Activated naive CD4-positive, alpha-beta T cell treated with anti-CD3 and anti-CD28 coated beads, Interleukin-2, amount 50 U/mL, for 16 hours (primary cell): ENCODE measurements at regions not wholly inside any gene's neighbourhood (a gene's known extent, or its start where the extent isn't known, plus 50 kb on each side); places are given as distances from the start of the nearest gene placed in this dataset.

Source experiments
- DNase-seq: peaks from one replicate; pipeline ENCODE4 v3.0.0-alpha.2; 2020

DNA sequence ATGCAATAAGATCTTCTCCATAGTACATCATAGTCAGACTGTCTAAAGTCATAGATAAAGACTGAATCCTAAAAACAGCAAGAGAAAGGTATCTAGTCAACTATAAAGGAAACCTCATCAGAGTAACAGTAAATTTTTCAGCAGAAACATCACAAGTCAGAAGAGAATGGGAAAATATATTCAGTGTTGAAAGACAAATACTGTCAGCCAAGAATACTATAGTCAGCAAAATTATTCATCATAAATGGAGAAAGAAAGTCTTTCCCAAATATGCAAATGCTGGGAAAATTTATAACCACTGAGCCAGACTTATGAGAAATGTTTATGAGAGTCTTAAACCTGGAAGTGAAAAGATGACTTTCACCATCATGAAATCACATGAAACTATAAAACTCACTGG is 136.7 kb downstream of the KDR start:
- DNase-seq, result no peak

DNA sequence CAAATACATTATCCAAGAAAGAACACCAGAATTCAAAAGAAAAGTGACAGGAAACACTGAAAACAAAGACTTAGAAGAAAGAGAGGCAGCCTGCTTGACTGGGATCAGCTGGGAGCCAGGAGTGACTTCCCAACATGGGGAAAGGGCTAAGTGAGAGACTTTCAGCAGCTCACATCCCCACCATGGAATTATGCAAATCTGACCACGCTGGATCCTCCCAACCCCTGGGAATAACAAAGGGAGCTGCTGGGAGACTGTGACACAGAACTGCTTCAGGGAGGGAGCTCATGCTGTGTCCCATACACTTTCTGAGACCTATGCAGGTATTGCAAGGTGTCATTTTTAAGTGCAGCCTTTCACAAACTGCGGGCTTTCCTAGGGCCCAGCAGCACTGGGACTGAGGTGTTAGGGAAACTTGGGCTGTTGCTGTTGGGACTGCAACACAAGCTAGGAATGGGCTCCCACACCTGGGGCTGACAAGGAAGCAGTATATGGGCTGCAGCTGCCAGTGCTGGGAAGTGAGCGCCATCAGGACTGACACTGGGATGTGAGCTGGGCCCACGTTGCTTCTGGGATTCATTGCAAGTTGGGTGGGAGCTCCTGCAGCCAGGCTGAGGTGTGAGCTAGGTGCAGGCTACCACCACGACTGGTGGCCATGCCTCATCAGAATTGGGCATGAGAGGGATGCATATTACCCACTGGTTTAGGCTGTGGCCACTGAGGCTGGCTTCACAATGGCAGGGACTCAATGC is 139.1 kb downstream of the KDR start:
- no peak for DNase-seq

DNA sequence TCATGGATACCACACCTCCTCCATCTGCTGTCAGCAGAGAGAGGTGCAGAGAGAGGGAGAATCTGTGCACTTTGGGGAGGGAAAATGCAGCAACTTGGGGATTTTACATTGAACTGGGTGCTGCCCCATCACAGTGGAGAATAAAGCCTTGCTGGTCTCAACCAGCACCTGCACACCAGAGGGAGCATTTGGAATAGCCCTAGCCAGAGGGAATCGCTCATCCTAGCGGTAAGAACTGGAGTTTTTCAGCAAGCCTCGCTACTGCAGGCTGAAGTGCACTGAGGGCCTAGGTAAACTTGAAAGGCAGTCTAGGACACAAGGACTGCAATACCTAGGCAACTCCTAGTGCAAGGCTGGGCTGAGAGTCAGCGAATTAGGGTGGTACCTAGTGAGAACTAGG is 148.7 kb downstream of the KDR start:
- DNase-seq, result no peak

DNA sequence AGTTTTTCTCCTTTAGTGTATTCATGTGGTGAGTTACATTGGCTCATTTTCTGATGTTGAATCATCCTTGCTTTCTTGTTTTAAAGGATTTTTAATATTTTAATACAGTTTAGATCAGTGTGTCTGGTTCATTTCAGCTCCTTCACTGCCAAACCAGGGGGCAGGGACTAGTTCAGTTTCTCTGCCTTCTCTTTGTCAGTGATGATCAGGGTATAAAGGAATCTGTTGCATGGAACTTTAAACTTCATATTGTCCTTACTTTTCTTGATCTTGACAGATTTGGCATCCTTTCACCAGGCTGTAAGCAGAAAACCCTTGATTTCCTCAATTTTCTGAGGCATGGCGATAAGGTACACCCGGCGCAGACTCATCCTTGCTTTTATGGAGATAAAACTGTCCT is 149.4 kb downstream of the KDR start:
- DNase-seq, result no peak

DNA sequence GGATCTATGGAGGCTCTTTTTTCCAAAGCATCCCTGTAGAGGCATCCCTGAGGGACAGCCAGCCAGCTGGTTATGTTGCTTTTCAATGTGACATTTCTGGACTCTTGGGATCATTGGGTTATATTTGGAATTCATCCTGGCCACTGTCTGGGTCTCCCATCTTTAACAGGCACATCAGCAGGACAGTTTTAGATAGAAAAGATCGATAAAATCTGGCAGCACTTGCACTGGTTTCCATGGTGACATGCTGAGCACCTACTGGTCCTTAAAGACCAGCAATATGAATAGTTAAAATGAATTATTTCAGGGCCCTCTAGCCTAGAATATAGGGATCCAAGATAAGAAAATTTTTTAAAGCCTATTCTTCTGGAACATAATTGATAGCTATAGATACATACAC is 151.6 kb downstream of the KDR start:
- no peak for DNase-seq

DNA sequence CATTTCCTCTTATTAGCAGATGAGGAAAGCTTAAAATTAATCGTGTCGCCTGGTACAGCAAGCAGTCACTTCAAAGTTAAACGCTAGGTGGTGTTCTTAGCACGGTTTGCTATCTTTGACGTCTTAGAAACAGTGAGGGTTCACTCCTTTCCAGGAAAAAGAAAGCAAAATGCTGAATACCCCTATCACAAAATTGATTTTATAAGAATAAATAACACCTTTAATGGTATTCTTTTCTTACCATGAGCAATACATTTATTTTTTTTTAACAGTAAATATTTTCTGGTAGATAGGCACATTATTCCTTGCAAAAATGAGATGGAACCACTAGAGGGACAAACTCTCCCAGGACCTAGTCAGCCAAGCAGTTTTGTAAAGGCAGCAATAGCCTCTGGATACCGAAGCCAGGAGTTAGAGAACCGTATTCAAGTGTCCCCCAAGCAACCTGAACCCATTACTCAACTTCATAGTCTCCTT is 153.9 kb downstream of the KDR start:
- DNase-seq, result no peak

DNA sequence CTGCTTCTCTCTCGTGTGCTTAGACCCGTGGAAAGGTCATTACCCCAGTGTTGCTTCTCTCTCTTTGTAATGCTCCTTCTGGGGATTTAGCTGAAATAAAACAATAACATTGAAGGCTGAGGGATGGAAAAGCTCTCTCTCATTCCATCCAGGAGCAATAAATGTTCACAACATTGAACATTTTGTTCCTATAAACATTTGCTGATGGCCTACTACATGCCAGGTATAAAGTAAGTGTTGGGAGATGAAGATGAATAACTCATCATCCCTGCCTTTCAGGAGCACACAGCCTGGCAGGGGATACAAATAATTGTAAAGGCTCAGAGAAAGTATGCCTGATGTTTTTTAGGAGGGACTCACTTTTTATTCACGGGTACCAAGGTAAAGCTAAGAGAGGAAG is 158.1 kb downstream of the KDR start:
- no peak for DNase-seq

DNA sequence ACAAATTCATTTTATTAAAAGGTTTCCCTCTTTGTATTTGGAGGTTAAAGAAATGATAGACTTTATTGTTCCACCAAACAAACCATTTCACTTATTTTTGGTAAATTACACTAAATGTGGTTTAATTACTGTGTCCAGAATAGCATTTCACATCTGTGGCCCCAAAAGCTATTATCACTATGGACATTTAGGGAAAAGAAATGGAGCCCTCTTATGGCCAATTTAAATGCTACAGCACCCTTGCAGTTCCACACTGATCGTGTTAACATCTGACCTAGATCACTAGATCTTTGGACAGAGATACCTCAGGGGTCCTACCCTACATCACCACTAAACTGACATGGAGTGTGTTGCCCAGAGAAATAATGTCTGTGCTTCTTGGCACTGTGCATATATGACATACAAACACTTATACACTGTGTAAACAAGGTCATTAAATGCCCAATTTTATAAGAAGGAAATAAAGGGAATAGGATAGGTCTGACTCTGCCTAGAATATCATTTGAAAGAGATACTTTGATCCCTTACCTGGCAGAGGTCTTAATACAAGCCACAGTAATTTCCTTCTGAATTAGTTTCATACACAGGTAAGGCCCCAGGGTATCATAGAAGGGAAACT is 163.9 kb downstream of the KDR start:
- no peak for DNase-seq

DNA sequence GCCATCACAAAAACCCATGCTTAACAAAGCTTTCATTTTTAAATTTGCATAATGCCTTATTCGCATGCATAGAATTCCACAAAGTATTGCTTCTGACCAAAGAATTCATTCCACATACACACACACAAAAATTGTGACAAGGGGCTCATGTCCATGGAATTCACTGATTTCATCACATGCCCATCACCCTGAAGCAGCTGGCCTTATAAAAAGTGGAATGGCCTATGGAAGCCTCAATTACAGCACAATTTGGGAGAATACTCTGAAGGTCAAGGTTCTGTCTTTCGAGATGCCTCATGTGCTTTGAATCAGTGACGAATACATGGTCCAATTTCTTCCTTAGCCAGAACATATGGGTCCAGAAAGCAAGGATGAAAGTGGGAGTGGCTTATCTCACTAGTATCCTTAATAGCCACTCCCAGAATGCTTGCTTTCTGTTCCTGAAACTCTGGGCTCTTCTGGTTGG is 165.7 kb downstream of the KDR start:
- DNase-seq, result no peak

DNA sequence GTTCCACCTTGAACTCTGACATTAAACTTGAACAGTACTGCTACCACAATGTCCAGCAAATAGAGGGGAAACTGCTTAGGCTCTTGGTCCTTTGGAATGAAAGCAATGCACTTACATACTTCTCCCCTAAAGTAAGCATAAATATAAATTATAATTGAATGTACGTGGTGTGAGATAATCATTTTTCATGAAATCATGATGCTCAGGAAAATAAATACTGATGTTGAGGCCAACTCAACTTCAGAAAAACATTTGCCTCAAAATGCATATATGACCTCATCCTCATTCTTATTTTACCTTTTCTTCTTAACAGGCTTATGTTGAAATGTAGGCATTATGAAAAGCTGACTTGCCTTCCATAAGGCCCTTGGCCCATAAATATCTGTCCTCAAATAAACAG is 166.3 kb downstream of the KDR start:
- no peak for DNase-seq

DNA sequence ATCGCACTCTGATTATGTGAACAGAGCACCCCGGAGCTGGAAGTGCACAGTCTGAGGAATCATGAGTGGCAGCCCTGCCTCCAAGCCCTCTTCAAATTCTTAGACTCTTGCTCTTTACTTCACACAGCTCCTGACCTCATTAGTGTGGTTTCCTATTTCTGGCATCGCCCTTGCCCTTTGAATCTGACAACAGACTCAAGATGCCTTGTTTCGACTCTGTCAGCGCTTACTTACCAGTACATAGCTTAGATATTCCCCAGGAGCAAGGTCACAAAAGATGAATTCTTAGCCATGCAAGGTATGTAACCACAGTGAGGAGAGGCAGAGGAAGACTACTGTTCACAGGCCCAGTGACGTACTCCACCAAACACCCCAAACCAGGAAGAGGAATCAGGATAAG is 167.2 kb downstream of the KDR start:
- DNase-seq, result no peak

DNA sequence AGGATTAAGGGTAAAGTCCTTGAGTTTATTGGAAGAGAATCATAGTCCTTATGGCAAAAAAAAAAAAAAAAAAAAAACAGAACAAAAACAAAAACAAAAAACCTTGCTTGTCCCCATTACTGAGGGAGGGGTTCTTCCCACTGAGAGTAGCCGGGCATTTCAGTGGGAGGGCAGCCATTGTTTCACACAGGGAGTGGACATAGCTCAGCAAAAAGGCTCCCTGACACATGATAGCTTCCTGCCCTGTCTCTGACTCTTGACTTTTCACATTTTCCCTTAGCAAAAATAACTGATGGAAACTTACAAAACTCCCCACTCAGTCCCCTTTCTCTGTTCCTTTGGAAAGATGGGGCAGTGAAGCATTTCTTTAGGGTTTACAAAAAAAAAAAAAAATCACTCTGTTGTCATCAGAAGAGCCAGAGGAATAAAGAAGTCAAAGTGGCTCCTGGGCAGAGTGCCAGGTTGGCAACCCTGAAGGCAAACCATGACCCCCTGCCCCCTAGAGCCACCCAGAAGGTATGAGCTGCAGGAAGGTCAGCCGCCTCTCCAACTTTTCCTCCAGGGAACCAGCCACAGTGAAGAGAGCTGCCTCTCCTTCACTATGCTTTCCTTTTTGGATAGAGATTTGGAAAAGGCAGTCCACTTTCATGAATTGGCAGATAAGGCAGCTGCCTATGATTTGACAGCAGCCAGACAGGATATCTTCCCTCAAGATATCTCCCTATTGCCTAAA is 170.6 kb downstream of the KDR start:
- no peak for DNase-seq

DNA sequence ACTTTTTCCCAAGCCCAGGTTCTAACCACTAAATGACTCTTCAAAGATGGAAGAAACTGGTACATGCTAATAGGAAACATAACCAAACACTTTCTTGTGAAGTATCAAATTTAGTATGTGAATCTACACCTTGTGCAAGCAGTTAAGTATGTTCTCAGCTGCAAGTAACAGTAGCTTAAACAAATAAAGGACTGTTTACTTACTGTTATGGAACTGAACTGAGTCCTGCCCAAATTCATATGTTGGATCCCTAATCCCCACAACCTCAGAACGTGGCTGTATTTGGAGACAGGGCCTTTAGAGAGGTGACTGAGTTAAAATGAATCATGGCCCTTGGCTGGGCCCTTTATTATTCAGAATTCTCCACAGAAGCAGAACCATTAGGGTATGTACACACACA is 178.7 kb downstream of the KDR start:
- DNase-seq, result no peak

DNA sequence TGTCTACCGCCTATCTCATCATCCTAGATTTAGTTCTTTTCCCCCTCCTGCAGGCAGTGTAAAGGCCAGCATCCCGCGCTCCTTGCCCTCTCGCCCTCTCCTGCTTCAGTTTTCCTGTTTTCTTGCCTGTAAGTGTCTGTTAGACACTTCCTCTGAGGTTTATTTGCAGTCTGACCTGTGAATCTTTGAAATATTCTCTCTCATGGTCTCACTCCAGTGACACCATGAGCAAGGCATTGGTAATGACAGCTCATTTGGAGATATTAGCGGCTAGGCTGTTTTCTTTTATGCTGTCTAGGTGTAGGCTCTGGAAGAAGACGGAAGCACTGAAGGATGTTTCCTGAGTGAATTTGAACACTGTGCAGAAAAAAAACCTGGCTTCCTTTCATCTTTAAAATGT is 179.6 kb downstream of the KDR start:
- DNase-seq, result no peak

DNA sequence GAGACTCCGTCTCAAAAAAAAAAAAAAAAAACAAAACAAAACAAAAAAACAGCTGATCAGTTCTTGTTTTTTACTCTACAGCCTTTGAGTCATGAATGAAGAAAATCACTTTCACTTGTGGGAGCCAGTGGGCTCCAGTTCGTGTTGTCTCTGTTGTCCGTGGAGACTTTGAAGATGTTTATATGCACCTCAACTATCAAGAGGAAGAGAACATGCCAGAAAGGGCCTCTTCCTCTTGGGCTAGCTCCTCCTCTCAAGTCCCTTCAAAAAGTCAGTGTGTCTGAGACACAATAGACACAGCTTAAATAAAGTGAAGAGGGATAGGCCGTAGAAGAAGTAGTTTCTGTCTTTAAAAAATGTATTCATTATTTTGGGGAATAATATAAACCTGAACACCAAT is 182.7 kb downstream of the KDR start:
- peak; percentile 38 for DNase-seq

DNA sequence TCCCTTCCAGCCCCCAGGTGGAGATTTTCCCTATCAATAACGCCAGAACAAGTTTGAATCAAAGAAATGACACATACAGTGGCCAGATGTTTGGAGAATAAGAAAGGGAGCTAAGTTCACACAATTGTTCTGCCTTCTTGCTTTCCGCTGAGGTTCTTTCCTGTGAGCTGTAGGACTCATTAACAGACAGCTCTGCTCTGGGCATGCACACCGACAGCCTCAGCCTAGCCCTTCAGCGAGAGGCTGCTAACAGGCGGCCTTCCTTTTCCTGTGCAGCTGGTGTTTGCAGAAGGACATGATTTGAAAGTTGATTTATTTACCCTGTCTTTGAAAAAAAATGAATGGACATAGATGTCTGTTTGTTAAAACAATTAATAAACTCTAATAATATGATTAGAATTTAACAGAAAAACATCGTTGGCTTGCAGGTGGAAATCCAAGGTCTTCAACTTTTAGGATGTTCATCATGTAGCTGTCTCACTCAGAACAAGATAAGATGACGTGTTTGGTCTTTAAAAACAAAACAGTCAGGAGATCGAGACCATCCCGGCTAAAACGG is 183.3 kb downstream of the KDR start:
- peak; percentile 36 for DNase-seq

DNA sequence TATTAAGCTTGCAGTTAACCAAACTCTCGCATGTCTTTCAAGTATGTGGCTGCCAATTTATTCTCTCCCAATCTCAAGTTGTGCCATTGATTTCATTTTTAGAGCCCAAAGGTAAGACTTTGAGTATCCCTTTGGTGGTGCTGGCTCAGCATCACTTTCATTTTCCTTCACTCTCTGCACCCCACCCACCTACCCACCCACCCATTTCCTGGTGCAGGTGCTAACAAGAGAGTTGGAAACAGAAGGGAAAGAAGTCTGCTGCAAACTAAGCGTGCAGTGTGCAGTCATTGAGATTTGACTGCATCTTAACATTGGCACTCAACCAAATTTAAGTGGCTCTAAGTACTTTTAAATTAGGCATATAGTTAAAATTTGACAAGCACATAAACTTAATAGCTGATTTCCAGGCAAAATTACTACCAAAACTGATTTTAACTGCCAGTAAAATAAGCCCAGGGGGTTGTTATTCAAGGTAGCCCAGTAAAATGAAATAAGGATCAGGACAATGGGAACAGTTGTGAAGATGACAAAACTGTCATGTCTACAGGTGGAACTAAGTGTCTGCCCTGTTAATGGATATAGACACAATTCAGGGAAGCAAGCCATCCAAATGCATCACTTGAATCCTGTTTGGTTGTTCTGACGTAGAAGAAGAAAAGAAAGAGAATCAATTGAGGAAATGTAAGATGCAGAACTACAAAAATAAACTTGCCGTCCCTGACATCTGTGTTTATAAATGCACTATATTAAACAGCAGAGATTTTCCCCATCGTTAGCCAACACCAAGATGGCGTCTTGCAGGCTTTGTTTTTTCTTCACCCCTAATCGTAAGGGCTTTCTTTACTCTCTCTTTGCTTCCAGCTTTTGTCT is 184.2 kb downstream of the KDR start:
- DNase-seq, result peak; percentile 72

DNA sequence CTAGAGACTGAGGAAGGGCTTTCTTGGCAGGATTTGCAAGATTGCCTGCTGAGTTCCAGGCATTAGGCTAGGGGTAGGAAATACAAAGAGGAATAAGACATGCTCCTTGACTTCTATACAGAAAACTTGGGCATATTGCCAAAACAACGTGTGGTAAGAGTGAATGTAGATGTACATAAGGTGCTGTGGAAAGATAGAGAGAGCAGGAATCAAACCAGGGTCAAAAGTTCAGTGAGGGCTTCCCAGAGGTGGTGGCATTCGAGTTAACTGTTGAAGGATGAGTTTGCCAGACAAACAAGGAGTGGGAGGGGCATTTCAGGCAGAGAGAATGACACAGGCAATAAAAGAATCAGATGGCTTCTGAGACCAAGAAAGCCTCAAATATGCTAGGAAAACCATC is 187.9 kb downstream of the KDR start:
- no peak for DNase-seq

DNA sequence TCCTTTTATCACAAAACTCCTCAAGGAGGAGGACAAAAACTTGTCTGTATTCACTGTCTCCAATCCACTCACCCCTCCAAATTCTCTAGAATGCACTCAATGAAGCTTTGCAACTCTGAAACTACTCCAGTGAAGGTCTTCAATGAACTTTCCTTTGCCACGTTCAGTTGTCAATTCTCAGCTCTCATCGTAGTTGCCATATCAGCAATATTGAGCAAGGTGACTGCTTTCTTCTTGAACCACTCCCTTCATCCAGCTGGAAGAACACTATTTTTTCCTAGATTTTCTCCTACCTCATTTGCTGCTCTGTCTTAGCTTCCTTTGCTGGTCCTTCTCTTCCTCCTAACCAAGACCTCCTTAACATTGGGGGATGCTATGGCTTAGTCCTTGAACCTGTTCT is 191.8 kb downstream of the KDR start:
- no peak for DNase-seq

DNA sequence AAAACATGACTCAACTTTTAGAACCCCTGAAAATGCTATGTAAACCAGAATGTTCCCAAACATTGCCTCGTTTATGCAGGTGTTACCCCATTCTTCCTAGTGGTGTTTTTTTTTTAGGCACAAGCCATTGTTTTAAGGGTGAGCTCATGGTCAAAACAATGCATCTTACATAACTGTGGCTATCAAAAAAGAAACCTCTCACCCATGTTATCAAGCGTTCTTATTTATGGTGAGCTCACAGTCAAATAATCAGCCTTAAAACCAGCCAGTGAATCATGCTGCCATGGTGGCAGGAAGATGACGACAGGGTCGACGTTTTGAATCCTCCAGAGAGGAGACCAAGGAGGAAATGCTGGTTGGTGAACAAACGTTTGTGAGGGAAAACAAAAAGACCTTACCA is 195.2 kb downstream of the KDR start:
- DNase-seq, result no peak

DNA sequence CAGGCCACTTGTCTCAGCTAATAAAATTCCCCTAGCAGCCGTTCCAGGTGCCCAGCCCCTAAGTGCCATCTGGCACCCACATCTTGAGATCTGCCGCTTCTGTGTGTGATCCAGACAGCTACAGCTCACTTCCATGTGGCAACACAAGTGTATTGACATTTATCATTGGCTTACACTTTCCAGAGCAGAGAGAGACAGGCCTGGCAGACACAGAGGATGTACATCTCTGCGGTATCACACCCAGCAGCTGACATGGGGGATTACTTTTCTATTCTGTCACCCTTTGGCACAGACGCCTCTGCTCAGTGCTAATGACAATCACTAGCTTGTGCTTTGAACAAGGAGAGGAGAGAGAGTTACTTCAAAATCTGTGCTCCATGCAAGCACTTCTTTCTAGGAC is 195.9 kb downstream of the KDR start:
- no peak for DNase-seq

DNA sequence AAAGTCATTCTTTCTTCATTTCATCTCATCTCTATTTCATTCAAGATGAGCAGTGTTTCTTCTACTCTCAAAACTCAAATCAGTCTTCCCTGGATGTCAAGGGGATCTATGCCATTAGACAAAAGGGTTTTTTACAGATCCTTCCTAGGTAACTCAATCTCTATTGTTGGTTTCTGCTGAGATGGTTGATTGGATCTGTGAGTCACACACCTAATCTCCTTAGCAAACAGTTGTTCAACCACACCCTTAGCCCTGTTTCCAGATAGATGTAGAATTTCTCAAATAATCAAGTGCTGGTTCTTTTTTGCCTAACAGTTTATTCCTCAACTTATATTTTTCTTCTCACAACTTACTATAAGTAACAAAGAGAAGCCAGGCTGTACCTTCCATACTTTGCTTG is 200.5 kb downstream of the KDR start:
- no peak for DNase-seq

DNA sequence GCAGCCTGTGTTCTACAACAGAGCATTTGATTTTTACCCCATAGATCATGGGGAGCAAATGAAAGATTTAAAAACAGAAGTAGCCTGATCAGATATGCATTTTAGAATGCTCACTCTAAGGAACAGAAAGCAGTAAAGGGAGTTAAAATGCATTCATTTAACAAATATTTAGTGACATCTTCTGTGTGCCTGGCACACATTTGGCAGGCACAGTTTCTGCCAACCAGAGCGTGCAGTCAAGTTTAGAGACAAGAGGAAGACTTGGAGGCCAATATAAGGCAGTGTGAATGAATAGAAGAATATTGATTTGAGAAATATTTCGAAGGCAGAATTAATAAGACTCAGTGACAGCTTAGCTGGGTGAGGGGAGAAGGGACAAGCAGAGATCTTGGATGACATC is 210.1 kb downstream of the KDR start:
- DNase-seq, result no peak
